SHP77 treated with DMSO at 0.1 percent for 48 hours (cell line): ENCODE measurements at regions not wholly inside any gene's neighbourhood (a gene's known extent, or its start where the extent isn't known, plus 50 kb on each side); places are given as distances from the start of the nearest gene placed in this dataset.
A peak's percentile ranks its signal among the peaks of the same experiment; 100 is the strongest.
"Not testable (repeated sequence)": the region's sequence is repeated elsewhere in the genome, so short reads cannot be mapped to it uniquely, and the experiment has no call there.

Source experiments
- DNase-seq: peaks from one replicate; lab custom pipeline; 2025; lab: John Stamatoyannopoulos, UW

DNA sequence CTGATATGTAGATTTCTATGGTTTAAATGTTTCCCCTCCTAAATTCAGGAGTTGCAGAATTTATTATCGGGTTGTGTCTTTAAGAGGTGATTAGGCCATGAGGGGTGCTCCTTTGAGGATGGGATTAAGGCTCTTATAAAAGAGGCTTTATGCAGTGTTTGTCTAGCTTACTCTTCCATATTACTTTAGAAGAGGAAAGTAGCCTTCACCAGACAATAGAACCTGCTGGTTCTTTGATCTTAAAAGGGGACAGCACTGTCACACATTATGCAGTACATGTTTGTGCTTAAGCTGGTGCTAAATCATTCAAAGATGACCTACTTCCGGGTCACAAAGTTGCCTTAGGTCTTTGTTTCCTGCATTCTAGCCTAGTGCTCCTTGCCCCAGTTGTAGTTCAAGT lies 81.0 kb downstream of the CPXCR1 start:
- DNase-seq: no peak

- DNase-seq: no peak
These were observed 83.1 kb downstream of the CPXCR1 start for GRCh38 chrX:88830111-88830510.

DNA sequence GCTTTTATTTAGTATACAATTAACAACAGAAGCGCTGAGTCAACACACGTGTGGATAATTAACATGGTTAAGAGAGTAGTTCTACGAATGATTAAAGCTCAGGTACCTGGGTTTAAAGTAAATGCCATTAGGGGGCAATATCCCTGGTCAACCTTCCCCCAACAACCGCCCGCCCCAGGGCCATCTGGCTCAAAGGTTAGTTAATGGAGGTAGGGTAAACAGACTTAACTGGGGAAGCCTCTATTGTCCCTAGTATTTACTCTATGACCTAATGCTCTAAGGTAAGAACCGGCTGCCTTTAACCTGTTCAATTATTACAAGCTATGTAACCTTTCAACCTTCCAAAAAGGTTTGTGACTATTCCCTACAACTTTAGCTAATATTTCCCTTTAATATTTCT lies 90.7 kb downstream of the CPXCR1 start:
- peak; percentile 8 for DNase-seq

- no peak for DNase-seq
These were observed 91.4 kb downstream of the CPXCR1 start for GRCh38 chrX:88838392-88838791.

GRCh38 chrX:88843841-88844240 lies 96.8 kb downstream of the CPXCR1 start:
- DNase-seq: not testable (repeated sequence)

GRCh38 chrX:88853925-88854324 lies 106.9 kb downstream of the CPXCR1 start:
- DNase-seq: no peak

GRCh38 chrX:88863726-88864125 lies 116.7 kb downstream of the CPXCR1 start:
- DNase-seq: no peak

DNA sequence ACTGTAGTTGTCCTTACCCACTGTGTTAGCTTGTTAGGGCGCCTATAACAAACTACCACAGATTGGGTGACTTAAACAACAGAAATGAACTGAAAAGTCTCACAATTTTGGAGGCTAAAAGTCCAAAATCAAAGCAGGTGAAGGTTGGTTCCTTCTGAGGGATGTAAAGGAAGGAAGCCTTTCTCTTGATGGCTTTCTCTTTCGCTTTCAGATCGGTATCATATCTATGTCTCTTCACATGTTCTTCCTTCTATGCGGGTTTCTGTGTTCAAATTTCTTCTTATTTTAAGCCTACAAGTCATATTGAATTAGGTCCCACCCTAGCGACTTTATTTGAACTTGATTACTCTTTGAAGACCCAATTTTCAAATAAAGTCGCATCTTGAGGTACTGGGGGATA lies 118.6 kb downstream of the CPXCR1 start:
- no peak for DNase-seq

DNA sequence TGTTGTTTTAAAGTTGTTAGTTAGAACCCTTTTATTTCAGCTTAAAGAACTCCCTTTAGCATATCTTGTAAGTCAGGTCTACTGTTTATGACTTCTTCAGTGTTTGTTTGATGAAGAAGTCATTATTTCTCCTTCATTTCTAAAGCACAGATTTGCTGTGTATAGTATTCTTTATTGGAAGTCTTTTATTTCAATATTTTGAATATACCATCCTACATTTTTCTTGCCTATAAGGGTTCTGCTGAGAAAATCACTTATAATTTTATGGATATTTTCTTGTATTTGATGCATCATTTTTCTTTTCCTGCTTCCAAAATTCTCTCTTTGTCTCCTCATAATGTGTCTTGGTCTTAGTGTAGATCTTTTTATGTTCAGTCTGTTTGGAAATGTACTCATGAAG lies 134.5 kb downstream of the CPXCR1 start:
- no peak for DNase-seq

DNA sequence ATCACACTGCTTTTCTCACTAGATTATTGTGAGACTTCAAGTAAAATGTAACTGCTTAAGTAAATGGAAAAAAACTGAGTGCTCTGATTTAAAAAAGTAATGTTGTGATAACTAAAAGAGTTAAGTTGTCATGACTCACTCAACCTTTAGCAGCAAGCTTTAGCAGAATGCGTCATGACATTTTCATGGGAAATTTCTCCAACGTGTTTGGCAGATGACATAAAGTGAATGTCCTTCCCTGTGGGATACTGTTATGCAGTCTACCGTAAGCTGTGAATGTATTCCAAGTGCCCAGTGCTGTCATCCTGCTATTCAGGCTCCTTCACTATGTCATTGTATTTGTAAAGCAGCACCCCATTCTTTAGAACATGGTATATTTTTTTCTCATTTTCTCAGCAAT lies 136.2 kb downstream of the CPXCR1 start:
- no peak for DNase-seq

DNA sequence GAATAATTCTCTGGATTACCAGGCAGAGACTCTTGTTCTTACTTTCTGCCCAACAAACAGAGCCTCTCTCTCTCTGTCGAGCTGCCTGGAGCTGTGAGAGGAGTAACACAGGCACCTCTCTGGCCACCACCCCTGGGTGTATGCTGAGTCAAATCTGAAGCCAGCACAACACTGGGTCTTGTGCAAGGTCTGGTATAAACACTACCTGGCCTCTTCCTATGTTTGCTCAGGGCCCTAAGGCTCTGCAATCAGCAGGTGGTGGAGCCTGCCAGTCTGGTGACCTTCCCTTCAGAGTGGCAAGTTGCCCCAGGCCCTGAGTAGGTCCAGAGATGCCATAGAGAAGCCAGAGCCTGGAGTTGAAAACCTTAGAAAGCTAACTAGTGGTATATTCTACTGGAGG lies 139.9 kb downstream of the CPXCR1 start:
- no peak for DNase-seq

- no peak for DNase-seq
These were observed 157.1 kb downstream of the CPXCR1 start for GRCh38 chrX:88903989-88904718.

DNA sequence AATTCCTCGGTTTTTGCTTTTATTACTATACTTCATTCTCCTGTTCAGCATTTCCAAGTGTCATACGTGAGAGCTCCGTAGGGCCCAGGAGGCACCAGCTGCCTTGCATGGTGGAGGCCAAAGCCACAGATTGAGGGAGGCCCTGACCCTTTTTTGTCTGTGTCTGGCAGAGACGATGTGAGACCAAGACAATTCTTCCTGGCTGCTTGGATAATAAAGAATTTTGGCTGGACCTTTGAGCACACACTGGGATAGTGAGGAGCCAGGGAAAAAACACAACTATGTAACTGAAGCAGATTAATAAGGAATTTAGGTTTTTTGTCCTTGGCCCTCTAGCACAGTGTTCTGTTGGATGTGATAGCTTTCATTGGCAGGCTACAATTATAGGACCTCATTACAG lies 161.0 kb downstream of the CPXCR1 start:
- DNase-seq: no peak

DNA sequence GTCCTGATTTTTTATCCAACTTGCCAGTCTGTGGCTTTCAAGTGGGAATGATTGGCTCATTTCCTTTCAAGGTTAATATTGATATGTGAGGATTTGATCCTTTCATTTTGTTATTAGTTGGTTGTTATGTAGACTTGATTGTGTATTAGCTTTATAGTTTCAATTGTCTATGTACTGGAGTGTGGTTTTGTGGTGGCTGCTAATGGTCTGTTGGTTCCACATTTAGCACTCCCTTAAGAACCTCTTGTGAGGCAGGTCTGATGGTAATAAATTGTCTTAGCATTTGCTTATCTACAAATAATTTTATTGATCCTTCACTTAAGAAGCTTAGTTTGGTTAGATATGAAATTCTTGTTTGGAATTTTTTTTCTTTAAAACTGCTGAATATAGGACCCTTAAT lies 190.6 kb downstream of the CPXCR1 start:
- DNase-seq: no peak

DNA sequence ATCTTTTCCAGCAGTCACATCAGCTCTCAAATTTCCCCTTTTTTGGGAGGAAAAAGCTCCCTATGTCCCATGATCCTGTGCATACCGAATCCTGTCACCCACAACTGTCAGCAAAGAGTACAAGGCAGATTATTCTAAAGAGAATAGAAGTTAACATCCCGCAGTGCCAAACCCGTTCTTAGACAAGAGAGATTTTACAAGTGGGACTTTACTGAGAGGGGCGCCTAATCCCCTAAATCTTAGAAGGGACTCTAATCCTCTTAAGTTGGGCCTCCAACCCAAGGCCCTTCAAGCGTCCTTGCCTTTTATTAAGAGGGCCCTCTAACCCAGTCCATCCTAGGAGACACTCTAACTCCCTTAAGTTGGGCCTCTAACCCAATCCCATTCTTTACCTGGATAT lies 193.9 kb downstream of the CPXCR1 start:
- DNase-seq: no peak

- DNase-seq: no peak
These were observed 197.6 kb downstream of the CPXCR1 start for GRCh38 chrX:88944661-88945060.

DNA sequence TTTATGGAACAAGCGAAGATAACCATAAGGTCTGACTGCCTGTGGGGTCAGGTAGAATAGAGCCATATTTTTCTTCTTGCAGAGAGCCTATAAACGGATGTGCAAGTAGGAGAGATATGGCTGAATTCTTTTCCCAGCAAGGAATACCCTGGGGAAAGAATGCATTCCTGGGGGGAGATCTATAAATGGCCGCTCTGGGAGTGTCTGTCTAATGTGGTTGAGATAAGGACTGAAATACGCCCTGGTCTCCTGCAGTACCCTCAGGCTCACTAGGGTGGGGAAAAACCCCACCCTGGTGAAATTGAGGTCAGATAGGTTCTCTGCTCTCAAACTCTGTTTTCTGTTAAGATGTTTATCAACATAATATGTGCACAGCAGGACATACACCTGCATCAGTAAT lies 209.0 kb downstream of the CPXCR1 start:
- DNase-seq: not testable (repeated sequence)

- DNase-seq: no peak
These were observed 230.8 kb downstream of the CPXCR1 start for GRCh38 chrX:88977835-88978234.

DNA sequence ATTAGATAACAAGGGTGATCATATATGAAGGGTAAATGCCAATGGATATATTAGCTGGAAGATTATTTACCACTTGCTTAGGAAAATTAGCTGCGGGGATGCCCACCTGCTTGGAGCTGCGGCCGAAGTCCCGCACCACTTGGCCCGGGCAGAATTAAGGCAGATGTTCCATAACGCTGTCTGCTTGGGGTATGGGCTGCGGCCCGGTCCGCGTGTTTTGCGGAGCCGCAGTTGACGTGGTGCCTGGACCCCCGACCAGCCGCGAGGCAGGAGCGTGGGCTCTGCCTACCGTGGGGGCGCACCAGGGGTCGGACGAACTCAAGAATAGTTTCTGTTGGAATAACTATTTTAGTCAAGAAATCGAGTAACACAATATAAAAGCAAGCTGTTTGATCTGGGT lies 235.2 kb downstream of the CPXCR1 start:
- DNase-seq: no peak

DNA sequence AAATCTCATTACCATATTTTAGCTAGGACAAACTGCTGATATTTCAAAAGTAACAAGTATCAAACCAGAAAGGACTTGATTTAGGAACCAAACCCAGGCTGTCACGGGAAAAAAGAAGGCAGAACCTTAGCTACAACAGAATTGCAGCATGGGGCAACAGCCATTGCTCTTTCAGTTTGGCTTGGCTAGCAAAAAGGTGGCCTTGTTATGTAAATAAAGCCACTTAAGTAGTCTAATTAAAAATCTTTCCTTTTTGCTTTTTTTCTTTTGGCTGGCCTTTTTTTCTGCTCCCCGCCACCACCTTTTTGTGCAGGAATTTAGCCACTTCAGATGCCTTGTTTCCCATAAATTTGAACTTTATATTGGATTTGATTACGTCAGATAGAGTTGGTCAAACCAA lies 235.9 kb downstream of the CPXCR1 start:
- DNase-seq: no peak

DNA sequence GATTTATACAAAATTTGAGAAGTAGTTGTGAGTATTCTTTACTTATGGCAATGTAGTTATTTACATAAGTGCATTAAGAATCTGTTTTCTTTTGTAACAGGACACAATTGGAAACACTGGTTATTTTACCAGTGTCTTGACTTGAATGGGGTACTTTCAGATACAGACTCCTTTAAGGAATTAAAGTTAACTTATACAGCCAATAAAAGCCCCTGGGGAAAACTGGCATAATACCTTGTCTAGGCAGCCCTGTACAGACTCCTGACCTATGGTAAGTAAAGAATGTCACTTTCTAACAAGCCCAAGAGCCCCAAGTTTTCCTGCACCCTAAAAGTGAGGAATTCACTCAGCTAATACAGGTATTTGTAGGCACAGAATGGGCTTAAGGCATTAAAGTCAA lies 241.8 kb downstream of the CPXCR1 start:
- DNase-seq: no peak

- DNase-seq: no peak
These were observed 244.0 kb downstream of the CPXCR1 start for GRCh38 chrX:88990882-88991582.

DNA sequence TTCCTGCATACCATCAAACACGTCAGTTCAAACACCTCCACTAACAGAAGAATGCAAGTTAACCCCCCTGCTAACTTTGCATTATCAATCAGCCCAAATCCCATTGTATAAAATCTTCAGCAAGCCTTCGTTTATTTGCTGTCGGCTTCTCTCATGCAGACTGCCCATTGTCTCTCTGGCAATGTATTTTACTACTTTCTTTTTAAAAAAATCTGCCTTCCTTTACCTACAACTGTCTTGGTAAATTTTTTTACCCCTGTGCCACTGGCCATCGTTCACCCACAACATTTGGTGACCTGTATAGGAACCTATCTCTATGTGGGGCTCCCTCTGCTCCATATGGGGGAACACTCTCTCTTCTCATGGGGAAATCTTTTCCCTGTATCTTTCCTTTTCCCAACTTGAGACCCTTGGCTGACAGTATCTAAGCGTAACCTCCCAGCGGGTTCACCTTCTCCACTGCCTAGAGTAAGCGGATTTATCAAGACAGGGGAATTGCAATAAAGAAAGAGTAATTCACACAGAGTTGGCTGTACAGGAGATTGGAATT lies 244.6 kb downstream of the CPXCR1 start:
- DNase-seq: no peak

GRCh38 chrX:89021964-89022363 lies 274.9 kb downstream of the CPXCR1 start:
- no peak for DNase-seq
